ENCODE measurements at regions not wholly inside any gene's neighbourhood (a gene's known extent, or its start where the extent isn't known, plus 50 kb on each side); places are given as distances from the start of the nearest gene placed in this dataset.
A peak's percentile ranks its signal among the peaks of the same experiment; 100 is the strongest.

DNA sequence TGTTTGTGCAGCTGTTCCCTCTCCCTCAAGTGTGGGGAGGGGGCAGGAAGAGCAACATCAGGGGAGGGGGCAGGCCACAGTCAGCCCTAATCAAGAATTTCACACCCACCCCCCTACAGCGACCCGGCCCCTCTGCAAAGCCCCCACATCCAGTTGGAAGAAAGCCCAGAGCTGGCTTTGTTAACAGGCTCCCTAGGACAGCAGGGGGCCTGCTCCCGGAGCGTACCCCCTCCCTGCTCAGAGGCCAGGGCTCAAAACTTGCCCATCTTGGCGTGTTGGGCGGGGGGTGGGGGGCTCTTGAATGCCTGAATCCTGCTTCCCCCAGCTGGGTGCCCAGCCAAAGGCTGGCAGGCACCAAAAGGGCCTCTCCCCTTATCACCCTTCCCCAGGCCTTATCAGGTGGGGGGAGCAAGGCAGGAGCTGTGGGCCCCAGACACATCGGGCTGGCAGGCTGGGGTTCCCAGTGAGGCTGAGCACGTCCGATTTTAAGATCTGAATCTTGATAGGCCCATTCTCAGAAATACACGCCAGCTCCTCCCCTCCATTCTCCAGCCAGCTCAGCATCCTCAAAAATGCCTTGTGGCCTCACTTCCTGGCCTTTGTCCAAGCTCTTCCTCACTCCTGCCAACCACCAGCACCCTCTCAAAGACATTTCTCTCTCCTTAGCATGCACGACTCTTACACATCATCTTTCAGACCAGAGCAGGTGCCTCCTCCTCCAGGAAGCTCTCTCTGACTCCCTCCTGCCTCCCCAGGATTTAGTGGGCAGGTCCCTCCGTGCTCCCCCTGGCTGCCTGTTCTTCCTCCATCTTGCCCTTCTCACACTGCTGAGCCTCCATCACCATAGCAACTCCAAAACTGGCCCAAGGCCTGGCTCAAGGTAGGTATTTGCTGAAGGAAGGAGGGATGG, 384.8 kb downstream of the MN1 start:
- H3K36me3 ChIP-seq = no peaks in the 10 kb centered on the region
- H3K27me3 ChIP-seq (replicated peaks; ENCODE audit: insufficient read depth) = no peaks in the 10 kb centered on the region
- H3K27ac ChIP-seq = no peak overlapping the region
- 14% methylated on average over 10 of the region's 12 CpGs for WGBS
- peaks cover 11% of the 10 kb centered on the region for H3K4me1 ChIP-seq (replicated peaks)
- DNase-seq (ENCODE audit: low spot score) = peak; percentile 41
- no peak overlapping the region for H3K4me3 ChIP-seq
- peak; percentile 17 for TF ChIP-seq POLR2AphosphoS5 (IDR thresholded peaks at IDR 0.05)
- TF ChIP-seq CTCF (IDR thresholded peaks at IDR 0.05) = no peak
- intact Hi-C loops (cut with DNase I) = no loop called here
- H3K9me3 ChIP-seq = no peaks in the 10 kb centered on the region

DNA sequence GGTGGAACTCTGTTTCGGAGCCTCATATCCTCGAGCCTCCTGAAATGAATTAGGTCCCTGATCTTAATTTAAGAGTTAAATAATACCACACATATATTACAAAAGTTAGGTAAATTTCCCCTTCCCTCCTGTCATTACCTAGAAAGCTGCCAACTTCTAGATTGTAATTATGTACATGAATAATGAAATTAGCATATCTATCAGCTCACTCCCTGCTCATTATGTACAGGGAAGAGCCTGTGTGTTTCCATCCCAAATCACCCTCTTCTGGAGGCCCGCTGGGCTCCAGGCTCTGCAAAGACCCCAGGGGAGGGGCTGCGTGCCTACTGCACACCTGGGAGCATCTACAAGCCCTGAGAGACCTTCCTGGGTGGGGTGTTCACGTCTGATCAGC, 384.1 kb downstream of the MN1 start:
- no peak for DNase-seq (ENCODE audit: low spot score)
- Histone ChIP-seq H3K27me3 (replicated peaks; ENCODE audit: insufficient read depth) (no peaks in the 10 kb centered on the region), H3K36me3 (no peaks in the 10 kb centered on the region), H3K4me3 (no peak overlapping the region), H3K27ac (no peak overlapping the region), H3K9me3 (no peaks in the 10 kb centered on the region), H3K4me1 (replicated peaks) (peaks cover 11% of the 10 kb centered on the region)
- TF ChIP-seq POLR2A (IDR thresholded peaks at IDR 0.05) = no peak
- TF ChIP-seq CTCF (IDR thresholded peaks at IDR 0.05) = no peak
- no peak for TF ChIP-seq POLR2AphosphoS5 (IDR thresholded peaks at IDR 0.05)
- intact Hi-C loops (cut with DNase I) = no loop called here
- WGBS = 67% methylated on average over 5 of the region's 5 CpGs

DNA sequence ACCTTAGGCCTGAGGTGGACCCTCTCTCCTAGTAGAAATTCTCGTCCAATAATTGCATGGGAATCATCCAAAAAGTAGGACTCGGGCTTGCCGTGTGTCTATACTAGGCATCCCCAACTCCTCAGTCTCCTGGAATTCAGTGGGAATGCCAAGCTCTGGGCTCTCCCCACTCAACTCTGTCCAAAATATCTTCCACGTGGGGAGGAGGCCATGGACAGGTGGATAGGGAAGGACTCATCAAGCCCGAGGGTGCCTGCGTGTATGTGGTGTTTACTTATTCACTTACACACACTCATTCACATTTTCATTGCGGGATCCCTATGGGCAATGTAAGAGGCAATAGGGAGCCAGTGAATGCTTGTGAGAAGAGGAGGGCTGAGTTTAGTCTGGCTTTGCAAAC, 383.3 kb downstream of the MN1 start:
- TF ChIP-seq POLR2A (IDR thresholded peaks at IDR 0.05) (no peak), CTCF (IDR thresholded peaks at IDR 0.05) (no peak), POLR2AphosphoS5 (IDR thresholded peaks at IDR 0.05) (no peak)
- no peaks in the 10 kb centered on the region for H3K9me3 ChIP-seq
- intact Hi-C loops (cut with DNase I) = no loop called here
- 60% methylated on average over 7 of the region's 7 CpGs for WGBS
- peaks cover 11% of the 10 kb centered on the region for H3K4me1 ChIP-seq (replicated peaks)
- no peaks in the 10 kb centered on the region for H3K36me3 ChIP-seq
- H3K27ac ChIP-seq = no peak overlapping the region
- no peak overlapping the region for H3K4me3 ChIP-seq
- H3K27me3 ChIP-seq (replicated peaks; ENCODE audit: insufficient read depth) = no peaks in the 10 kb centered on the region
- DNase-seq (ENCODE audit: low spot score) = no peak

GRCh38 chr22:27419473-27419872, 382.1 kb downstream of the MN1 start:
- no peaks in the 10 kb centered on the region for H3K9me3 ChIP-seq
- H3K27me3 ChIP-seq (replicated peaks; ENCODE audit: insufficient read depth) = no peaks in the 10 kb centered on the region
- intact Hi-C loops (cut with DNase I) = no loop called here
- no peak for DNase-seq (ENCODE audit: low spot score)
- no peak overlapping the region for H3K27ac ChIP-seq
- 85% methylated on average over 7 of the region's 7 CpGs for WGBS
- H3K36me3 ChIP-seq = no peaks in the 10 kb centered on the region
- no peak overlapping the region for H3K4me3 ChIP-seq
- no peak for TF ChIP-seq POLR2A (IDR thresholded peaks at IDR 0.05)
- no peak for TF ChIP-seq POLR2AphosphoS5 (IDR thresholded peaks at IDR 0.05)
- no peak for TF ChIP-seq CTCF (IDR thresholded peaks at IDR 0.05)
- peaks cover 11% of the 10 kb centered on the region for H3K4me1 ChIP-seq (replicated peaks)

All from prostate gland (tissue), 2 donors.